GM12878 (cell line): ENCODE measurements at regions not wholly inside any gene's neighbourhood (a gene's known extent, or its start where the extent isn't known, plus 50 kb on each side); places are given as distances from the start of the nearest gene placed in this dataset.
A peak's percentile ranks its signal among the peaks of the same experiment; 100 is the strongest.

ENCODE experiments used
- ATAC-seq: fragments of 200-7000 bp; cut with Tn5 transposase; 3 replicates; pipeline ENCODE4 v1.9.1; 2020; ENCODE audit warnings: mild to moderate bottlenecking, moderate library complexity
- BruUV-seq: library from RNA; stranded (reverse); fragments of 400-500 nt; replicated peaks from 2 replicates; lab custom pipeline; 2021; lab: Mats Ljungman, UMichigan
- CTCF ChIA-PET: fragments of 300-600 bp; sonication (Branson Sonifier 250); formaldehyde crosslinking; extraction: SDS; loops from one replicate; lab custom pipeline; 2021; ENCODE audit warnings: inconsistent platforms; lab: Yijun Ruan, JAX
- POLR2A ChIA-PET: fragments of 350-600 bp; formaldehyde crosslinking; extraction: SDS; loops from one replicate; lab custom pipeline; 2021; ENCODE audit warnings: inconsistent platforms; lab: Charles Lee
- RAD21 ChIA-PET: fragments of 300-600 bp; sonication (Branson Sonifier 250); formaldehyde crosslinking; loops from one replicate; lab custom pipeline; 2023; ENCODE audit warnings: antibody characterized with exemption; ENCODE audit not compliant: unreplicated experiment; lab: Charles Lee
- SMC1A ChIA-PET: fragments of 300-600 bp; sonication (Branson Sonifier 250); formaldehyde crosslinking; loops from one replicate; lab custom pipeline; 2023; ENCODE audit not compliant: unreplicated experiment, uncharacterized antibody; lab: Charles Lee
- DNase-seq: peaks from one replicate; pipeline ENCODE4 v3.0.0-alpha.2; 2011; ENCODE audit warnings: low read depth, low spot score
- FAIRE-seq: peaks from 3 replicates; lab custom pipeline; 2011; peaks lifted over from hg19 to GRCh38; lab: Jason Lieb, UNC
- H2AFZ ChIP-seq: 2 replicates; pipeline ENCODE4 v1.6.0; 2011; ENCODE audit warnings: low read depth, low read length, control low read depth; ENCODE audit not compliant: control insufficient read depth
- H3K27ac ChIP-seq: 2 replicates; pipeline ENCODE4 v1.5.1; 2011; ENCODE audit warnings: control low read depth; ENCODE audit not compliant: control insufficient read depth, insufficient read depth
- H3K27me3 ChIP-seq, 2 experiments: replicated peaks in 1 of 2; 2 replicates each; pipeline versions ENCODE4 v1.6.0 to v1.6.1; 2011; ENCODE audit warnings: low read length in 1 of 2; ENCODE audit not compliant: control insufficient read depth in 2 of 2, insufficient read depth in 2 of 2
- H3K36me3 ChIP-seq, 2 experiments: 2 replicates each; pipeline ENCODE4 v1.5.1; 2011; ENCODE audit warnings: low read length in 1 of 2; ENCODE audit not compliant: control insufficient read depth in 2 of 2, insufficient read depth in 2 of 2
- H3K4me1 ChIP-seq: 2 replicates; pipeline ENCODE4 v1.6.1; 2011; ENCODE audit warnings: mild to moderate bottlenecking, low read length, moderate library complexity, mixed read lengths; ENCODE audit not compliant: control insufficient read depth, insufficient read depth
- H3K4me2 ChIP-seq: 2 replicates; pipeline ENCODE4 v1.6.0; 2011; ENCODE audit warnings: control low read depth; ENCODE audit not compliant: control insufficient read depth, insufficient read depth
- H3K4me3 ChIP-seq: fragments of 200-600 bp; sonication (generic); 2 replicates; pipeline ENCODE4 v1.5.1; 2016
- H3K79me2 ChIP-seq: 2 replicates; pipeline ENCODE4 v1.6.0; 2011; ENCODE audit warnings: low read length; ENCODE audit not compliant: control insufficient read depth, insufficient read depth
- H3K9ac ChIP-seq: 2 replicates; pipeline ENCODE4 v1.8.0; 2011; ENCODE audit warnings: low read length, control low read depth, mixed read lengths; ENCODE audit not compliant: control insufficient read depth, insufficient read depth
- H3K9me3 ChIP-seq: replicated peaks from 3 replicates; pipeline ENCODE4 v1.5.1; 2011; ENCODE audit warnings: mild to moderate bottlenecking, low read length; ENCODE audit not compliant: control insufficient read depth, insufficient read depth
- H4K20me1 ChIP-seq: 2 replicates; pipeline ENCODE4 v1.6.0; 2011; ENCODE audit not compliant: control insufficient read depth, insufficient read depth
- CREB1 ChIP-seq: IDR thresholded peaks from 2 replicates; pipeline ENCODE4 v1.6.1; 2012; ENCODE audit warnings: low read depth, mild to moderate bottlenecking, inconsistent platforms
- JUNB ChIP-seq: IDR thresholded peaks from 2 replicates; pipeline ENCODE4 v1.6.1; 2016; ENCODE audit warnings: antibody characterized with exemption, mild to moderate bottlenecking
- NFIC ChIP-seq: IDR thresholded peaks from 2 replicates; pipeline ENCODE4 v1.6.1; 2012; ENCODE audit warnings: low read depth, mild to moderate bottlenecking, inconsistent platforms, low read length, moderate library complexity
- NFYA ChIP-seq: IDR thresholded peaks from 2 replicates; pipeline ENCODE4 v1.6.1; 2011; ENCODE audit warnings: low read depth, mild to moderate bottlenecking, low read length, improper control_type of control experiment, borderline replicate concordance
- RUNX3 ChIP-seq: IDR thresholded peaks from 2 replicates; pipeline ENCODE4 v1.6.1; 2012; ENCODE audit warnings: low read length, inconsistent platforms
- SREBF2 ChIP-seq: IDR thresholded peaks from 2 replicates; pipeline ENCODE4 v1.6.1; 2012; ENCODE audit warnings: mild to moderate bottlenecking, low read length
- WGBS: methylation state at CpG from one replicate; pipeline ENCODE4 v1.1.6; 2016; ENCODE audit warnings: low lambda C conversion rate; ENCODE audit not compliant: insufficient replicate concordance, insufficient coverage; ENCODE audit errors: missing lambda C conversion rate; 5-methylcytosine and 5-hydroxymethylcytosine counted together
- in situ Hi-C: fragments of 300-500 bp; cut with MboI; formaldehyde crosslinking; loops from 9 replicates; pipeline ENCODE4 v1.14.3; 2018; ENCODE audit warnings: mixed read lengths
- intact Hi-C: fragments of 100-400 bp; cut with micrococcal nuclease; formaldehyde crosslinking; loops from one replicate; pipeline ENCODE4 v1.14.2; 2022; ENCODE audit not compliant: unreplicated experiment
- TF ChIP-seq, protein P1 (sequence below): fragments of 450-650 bp; IDR thresholded peaks from 2 replicates; pipeline ENCODE4 v1.6.1; 2017; ENCODE audit warnings: mild to moderate bottlenecking, low read depth, inconsistent platforms; ENCODE audit not compliant: poor library complexity, severe bottlenecking
- TF ChIP-seq, protein P2 (sequence below): IDR thresholded peaks from 2 replicates; pipeline ENCODE4 v1.6.1; 2012; ENCODE audit warnings: low read length, inconsistent platforms
- TF ChIP-seq, protein P3 (sequence below): fragments of 450-650 bp; IDR thresholded peaks from 2 replicates; pipeline ENCODE4 v1.6.1; 2016; ENCODE audit warnings: mild to moderate bottlenecking, moderate library complexity, borderline replicate concordance
- TF ChIP-seq, protein P4 (sequence below): fragments of 450-650 bp; IDR thresholded peaks from 2 replicates; pipeline ENCODE4 v1.6.1; 2017; ENCODE audit warnings: mild to moderate bottlenecking, moderate library complexity

GRCh38 chr2:144156736-144157640 is 362.9 kb downstream of the ZEB2 start:
- H2AFZ ChIP-seq: no peak overlapping the region
- CTCF ChIA-PET: no interaction called here
- no peak for FAIRE-seq

More at GRCh38 chr2:144156736-144157640, 362.9 kb downstream of the ZEB2 start:
- Histone ChIP-seq H3K9ac (no peak overlapping the region), H3K4me1 (no peaks in the 10 kb centered on the region), H3K79me2 (no peaks in the 10 kb centered on the region), H3K4me2 (no peak overlapping the region), H3K36me3 (no peaks in the 10 kb centered on the region), H3K9me3 (no peaks in the 10 kb centered on the region), H3K4me3 (no peak overlapping the region), H3K27me3 (no peaks in the 10 kb centered on the region), H4K20me1 (no peaks in the 10 kb centered on the region), H3K27ac (no peak overlapping the region)
- no TSS peak for BruUV-seq
- intact Hi-C loops (no loop called here), in situ Hi-C loops (no loop called here)
- SMC1A ChIA-PET: no interaction called here
- RAD21 ChIA-PET: no interaction called here
- POLR2A ChIA-PET: no interaction called here
- ATAC-seq: peak; percentile 66
- DNase-seq: no peak
- TF ChIP-seq, protein P1, sequence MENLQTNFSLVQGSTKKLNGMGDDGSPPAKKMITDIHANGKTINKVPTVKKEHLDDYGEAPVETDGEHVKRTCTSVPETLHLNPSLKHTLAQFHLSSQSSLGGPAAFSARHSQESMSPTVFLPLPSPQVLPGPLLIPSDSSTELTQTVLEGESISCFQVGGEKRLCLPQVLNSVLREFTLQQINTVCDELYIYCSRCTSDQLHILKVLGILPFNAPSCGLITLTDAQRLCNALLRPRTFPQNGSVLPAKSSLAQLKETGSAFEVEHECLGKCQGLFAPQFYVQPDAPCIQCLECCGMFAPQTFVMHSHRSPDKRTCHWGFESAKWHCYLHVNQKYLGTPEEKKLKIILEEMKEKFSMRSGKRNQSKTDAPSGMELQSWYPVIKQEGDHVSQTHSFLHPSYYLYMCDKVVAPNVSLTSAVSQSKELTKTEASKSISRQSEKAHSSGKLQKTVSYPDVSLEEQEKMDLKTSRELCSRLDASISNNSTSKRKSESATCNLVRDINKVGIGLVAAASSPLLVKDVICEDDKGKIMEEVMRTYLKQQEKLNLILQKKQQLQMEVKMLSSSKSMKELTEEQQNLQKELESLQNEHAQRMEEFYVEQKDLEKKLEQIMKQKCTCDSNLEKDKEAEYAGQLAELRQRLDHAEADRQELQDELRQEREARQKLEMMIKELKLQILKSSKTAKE: no peak
- TF ChIP-seq, protein P2, sequence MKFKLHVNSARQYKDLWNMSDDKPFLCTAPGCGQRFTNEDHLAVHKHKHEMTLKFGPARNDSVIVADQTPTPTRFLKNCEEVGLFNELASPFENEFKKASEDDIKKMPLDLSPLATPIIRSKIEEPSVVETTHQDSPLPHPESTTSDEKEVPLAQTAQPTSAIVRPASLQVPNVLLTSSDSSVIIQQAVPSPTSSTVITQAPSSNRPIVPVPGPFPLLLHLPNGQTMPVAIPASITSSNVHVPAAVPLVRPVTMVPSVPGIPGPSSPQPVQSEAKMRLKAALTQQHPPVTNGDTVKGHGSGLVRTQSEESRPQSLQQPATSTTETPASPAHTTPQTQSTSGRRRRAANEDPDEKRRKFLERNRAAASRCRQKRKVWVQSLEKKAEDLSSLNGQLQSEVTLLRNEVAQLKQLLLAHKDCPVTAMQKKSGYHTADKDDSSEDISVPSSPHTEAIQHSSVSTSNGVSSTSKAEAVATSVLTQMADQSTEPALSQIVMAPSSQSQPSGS: peak; percentile 30; the same call in 1 of the 2 replicates
- TF ChIP-seq RUNX3 (peak; percentile 20; the same call in 1 of the 2 replicates), NFIC (peak; percentile 48; the same call in 1 of the 2 replicates), CREB1 (peak; percentile 58; the same call in 1 of the 2 replicates), SREBF2 (no peak), NFYA (no peak), JUNB (peak; percentile 42; the same call in 1 of the 2 replicates)
- TF ChIP-seq, protein P3, sequence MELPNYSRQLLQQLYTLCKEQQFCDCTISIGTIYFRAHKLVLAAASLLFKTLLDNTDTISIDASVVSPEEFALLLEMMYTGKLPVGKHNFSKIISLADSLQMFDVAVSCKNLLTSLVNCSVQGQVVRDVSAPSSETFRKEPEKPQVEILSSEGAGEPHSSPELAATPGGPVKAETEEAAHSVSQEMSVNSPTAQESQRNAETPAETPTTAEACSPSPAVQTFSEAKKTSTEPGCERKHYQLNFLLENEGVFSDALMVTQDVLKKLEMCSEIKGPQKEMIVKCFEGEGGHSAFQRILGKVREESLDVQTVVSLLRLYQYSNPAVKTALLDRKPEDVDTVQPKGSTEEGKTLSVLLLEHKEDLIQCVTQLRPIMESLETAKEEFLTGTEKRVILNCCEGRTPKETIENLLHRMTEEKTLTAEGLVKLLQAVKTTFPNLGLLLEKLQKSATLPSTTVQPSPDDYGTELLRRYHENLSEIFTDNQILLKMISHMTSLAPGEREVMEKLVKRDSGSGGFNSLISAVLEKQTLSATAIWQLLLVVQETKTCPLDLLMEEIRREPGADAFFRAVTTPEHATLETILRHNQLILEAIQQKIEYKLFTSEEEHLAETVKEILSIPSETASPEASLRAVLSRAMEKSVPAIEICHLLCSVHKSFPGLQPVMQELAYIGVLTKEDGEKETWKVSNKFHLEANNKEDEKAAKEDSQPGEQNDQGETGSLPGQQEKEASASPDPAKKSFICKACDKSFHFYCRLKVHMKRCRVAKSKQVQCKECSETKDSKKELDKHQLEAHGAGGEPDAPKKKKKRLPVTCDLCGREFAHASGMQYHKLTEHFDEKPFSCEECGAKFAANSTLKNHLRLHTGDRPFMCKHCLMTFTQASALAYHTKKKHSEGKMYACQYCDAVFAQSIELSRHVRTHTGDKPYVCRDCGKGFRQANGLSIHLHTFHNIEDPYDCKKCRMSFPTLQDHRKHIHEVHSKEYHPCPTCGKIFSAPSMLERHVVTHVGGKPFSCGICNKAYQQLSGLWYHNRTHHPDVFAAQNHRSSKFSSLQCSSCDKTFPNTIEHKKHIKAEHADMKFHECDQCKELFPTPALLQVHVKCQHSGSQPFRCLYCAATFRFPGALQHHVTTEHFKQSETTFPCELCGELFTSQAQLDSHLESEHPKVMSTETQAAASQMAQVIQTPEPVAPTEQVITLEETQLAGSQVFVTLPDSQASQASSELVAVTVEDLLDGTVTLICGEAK: peak; percentile 75
- TF ChIP-seq, protein P4, sequence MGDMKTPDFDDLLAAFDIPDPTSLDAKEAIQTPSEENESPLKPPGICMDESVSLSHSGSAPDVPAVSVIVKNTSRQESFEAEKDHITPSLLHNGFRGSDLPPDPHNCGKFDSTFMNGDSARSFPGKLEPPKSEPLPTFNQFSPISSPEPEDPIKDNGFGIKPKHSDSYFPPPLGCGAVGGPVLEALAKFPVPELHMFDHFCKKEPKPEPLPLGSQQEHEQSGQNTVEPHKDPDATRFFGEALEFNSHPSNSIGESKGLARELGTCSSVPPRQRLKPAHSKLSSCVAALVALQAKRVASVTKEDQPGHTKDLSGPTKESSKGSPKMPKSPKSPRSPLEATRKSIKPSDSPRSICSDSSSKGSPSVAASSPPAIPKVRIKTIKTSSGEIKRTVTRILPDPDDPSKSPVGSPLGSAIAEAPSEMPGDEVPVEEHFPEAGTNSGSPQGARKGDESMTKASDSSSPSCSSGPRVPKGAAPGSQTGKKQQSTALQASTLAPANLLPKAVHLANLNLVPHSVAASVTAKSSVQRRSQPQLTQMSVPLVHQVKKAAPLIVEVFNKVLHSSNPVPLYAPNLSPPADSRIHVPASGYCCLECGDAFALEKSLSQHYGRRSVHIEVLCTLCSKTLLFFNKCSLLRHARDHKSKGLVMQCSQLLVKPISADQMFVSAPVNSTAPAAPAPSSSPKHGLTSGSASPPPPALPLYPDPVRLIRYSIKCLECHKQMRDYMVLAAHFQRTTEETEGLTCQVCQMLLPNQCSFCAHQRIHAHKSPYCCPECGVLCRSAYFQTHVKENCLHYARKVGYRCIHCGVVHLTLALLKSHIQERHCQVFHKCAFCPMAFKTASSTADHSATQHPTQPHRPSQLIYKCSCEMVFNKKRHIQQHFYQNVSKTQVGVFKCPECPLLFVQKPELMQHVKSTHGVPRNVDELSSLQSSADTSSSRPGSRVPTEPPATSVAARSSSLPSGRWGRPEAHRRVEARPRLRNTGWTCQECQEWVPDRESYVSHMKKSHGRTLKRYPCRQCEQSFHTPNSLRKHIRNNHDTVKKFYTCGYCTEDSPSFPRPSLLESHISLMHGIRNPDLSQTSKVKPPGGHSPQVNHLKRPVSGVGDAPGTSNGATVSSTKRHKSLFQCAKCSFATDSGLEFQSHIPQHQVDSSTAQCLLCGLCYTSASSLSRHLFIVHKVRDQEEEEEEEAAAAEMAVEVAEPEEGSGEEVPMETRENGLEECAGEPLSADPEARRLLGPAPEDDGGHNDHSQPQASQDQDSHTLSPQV: no peak
- WGBS: 72% methylated on average over 6 of the region's 6 CpGs
